K562 (cell line): ENCODE measurements at regions not wholly inside any gene's neighbourhood (a gene's known extent, or its start where the extent isn't known, plus 50 kb on each side); places are given as distances from the start of the nearest gene placed in this dataset.
A peak's percentile ranks its signal among the peaks of the same experiment; 100 is the strongest.

Experiments used
- ATF1 ChIP-seq, 2 experiments: fragments of 450-650 bp in 1 of 2; IDR thresholded peaks; 2 replicates each; pipeline ENCODE4 v1.6.1; 2016; ENCODE audit warnings: missing compliant biosample characterization in 1 of 2, missing genetic modification characterization in 1 of 2
- C11orf30 ChIP-seq: fragments of 450-650 bp; IDR thresholded peaks from 2 replicates; pipeline ENCODE4 v1.6.1; 2016; ENCODE audit warnings: low read depth, mild to moderate bottlenecking
- CBX1 ChIP-seq: sonication (generic); IDR thresholded peaks from 2 replicates; pipeline ENCODE4 v1.6.1; 2016; ENCODE audit warnings: antibody characterized with exemption, low read depth, mild to moderate bottlenecking
- CCNT2 ChIP-seq: IDR thresholded peaks from 2 replicates; pipeline ENCODE4 v1.6.1; 2011; ENCODE audit warnings: borderline replicate concordance, low read depth, mild to moderate bottlenecking, moderate library complexity, mixed read lengths, low read length; ENCODE audit not compliant: insufficient read length; ENCODE audit errors: extremely low read depth
- CREB1 ChIP-seq, 2 experiments: sonication (generic) in 1 of 2; formaldehyde crosslinking in 1 of 2; IDR thresholded peaks; 2 replicates each; pipeline versions ENCODE4 v1.6.1 to v1.8.0; 2012 to 2022; ENCODE audit warnings: inconsistent platforms in 1 of 2, mild to moderate bottlenecking in 1 of 2, missing genetic modification reagents in 1 of 2, moderate library complexity in 1 of 2
- EWSR1 ChIP-seq: fragments of 450-650 bp; IDR thresholded peaks from 2 replicates; pipeline ENCODE4 v1.6.1; 2018; ENCODE audit warnings: borderline replicate concordance, mild to moderate bottlenecking, low read depth, moderate library complexity; ENCODE audit not compliant: partially characterized antibody
- GABPB1 ChIP-seq: sonication (generic); formaldehyde crosslinking; IDR thresholded peaks from 2 replicates; pipeline ENCODE4 v1.8.0; 2022; ENCODE audit warnings: mild to moderate bottlenecking, missing genetic modification reagents
- KLF16 ChIP-seq: IDR thresholded peaks from 2 replicates; pipeline ENCODE4 v1.6.1; 2016; ENCODE audit warnings: antibody characterized with exemption
- L3MBTL2 ChIP-seq: fragments of 450-650 bp; IDR thresholded peaks from 2 replicates; pipeline ENCODE4 v1.6.1; 2016; ENCODE audit warnings: mild to moderate bottlenecking, moderate library complexity
- LCOR ChIP-seq: sonication (generic); formaldehyde crosslinking; IDR thresholded peaks from 2 replicates; pipeline ENCODE4 v1.8.0; 2022; ENCODE audit warnings: mild to moderate bottlenecking, missing genetic modification reagents
- NRF1 ChIP-seq, 2 experiments: fragments of 450-650 bp; IDR thresholded peaks in 1 of 2; conservative IDR thresholded peaks in 1 of 2; 2 replicates each; pipeline ENCODE4 v1.6.1; 2014; ENCODE audit warnings: mild to moderate bottlenecking in 2 of 2
- RBM25 ChIP-seq: fragments of 200-400 bp; formaldehyde crosslinking; IDR thresholded peaks from 2 replicates; pipeline ENCODE4 v1.6.1; 2018; ENCODE audit warnings: low read length, low read depth, moderate library complexity; ENCODE audit not compliant: severe bottlenecking
- SMARCC2 ChIP-seq: fragments of 450-650 bp; IDR thresholded peaks from 2 replicates; pipeline ENCODE4 v1.6.1; 2017; ENCODE audit warnings: antibody characterized with exemption, moderate library complexity, mild to moderate bottlenecking, low read depth
- SREBF2 ChIP-seq: sonication (generic); formaldehyde crosslinking; IDR thresholded peaks from 2 replicates; pipeline ENCODE4 v1.4.0; 2020; ENCODE audit warnings: mild to moderate bottlenecking, missing genetic modification reagents
- U2AF1 ChIP-seq: fragments of 200-400 bp; formaldehyde crosslinking; optimal IDR thresholded peaks from 2 replicates; pipeline ENCODE3; 2017; ENCODE audit warnings: mild to moderate bottlenecking, low read depth, low read length, moderate library complexity
- ZKSCAN1 ChIP-seq: fragments of 150-350 bp; IDR thresholded peaks from 2 replicates; pipeline ENCODE4 v1.6.1; 2016; ENCODE audit warnings: low read depth, low read length
- ZNF232 ChIP-seq: sonication (generic); formaldehyde crosslinking; IDR thresholded peaks from 2 replicates; pipeline ENCODE4 v1.8.0; 2022; ENCODE audit warnings: mild to moderate bottlenecking, missing genetic modification reagents
- ZNF507 ChIP-seq: conservative IDR thresholded peaks from 2 replicates; pipeline ENCODE4 v1.6.1; 2017; ENCODE audit warnings: missing genetic modification characterization, missing compliant biosample characterization
- ZNF583 ChIP-seq: fragments of 250-450 bp; sonication (Bioruptor Pico); IDR thresholded peaks from 2 replicates; pipeline ENCODE4 v1.4.0; 2020
- TF ChIP-seq, protein P1 (sequence below): fragments of 250-450 bp; sonication (Bioruptor Pico); IDR thresholded peaks from 2 replicates; pipeline ENCODE4 v1.4.0; 2020; ENCODE audit warnings: mild to moderate bottlenecking
- TF ChIP-seq, protein P2 (sequence below), 2 experiments: fragments of 450-650 bp in 1 of 2; sonication (generic) in 1 of 2; formaldehyde crosslinking in 1 of 2; IDR thresholded peaks in 1 of 2; conservative IDR thresholded peaks in 1 of 2; 2 replicates each; pipeline versions ENCODE4 v1.6.1 to v1.8.1; 2016 to 2023; ENCODE audit warnings: mild to moderate bottlenecking in 2 of 2, moderate library complexity in 2 of 2, inconsistent platforms in 1 of 2, missing genetic modification reagents in 1 of 2
- TF ChIP-seq, protein P3 (sequence below): fragments of 250-450 bp; sonication (Bioruptor Pico); IDR thresholded peaks from 2 replicates; pipeline ENCODE4 v1.8.0; 2021; ENCODE audit warnings: mild to moderate bottlenecking, moderate library complexity

DNA sequence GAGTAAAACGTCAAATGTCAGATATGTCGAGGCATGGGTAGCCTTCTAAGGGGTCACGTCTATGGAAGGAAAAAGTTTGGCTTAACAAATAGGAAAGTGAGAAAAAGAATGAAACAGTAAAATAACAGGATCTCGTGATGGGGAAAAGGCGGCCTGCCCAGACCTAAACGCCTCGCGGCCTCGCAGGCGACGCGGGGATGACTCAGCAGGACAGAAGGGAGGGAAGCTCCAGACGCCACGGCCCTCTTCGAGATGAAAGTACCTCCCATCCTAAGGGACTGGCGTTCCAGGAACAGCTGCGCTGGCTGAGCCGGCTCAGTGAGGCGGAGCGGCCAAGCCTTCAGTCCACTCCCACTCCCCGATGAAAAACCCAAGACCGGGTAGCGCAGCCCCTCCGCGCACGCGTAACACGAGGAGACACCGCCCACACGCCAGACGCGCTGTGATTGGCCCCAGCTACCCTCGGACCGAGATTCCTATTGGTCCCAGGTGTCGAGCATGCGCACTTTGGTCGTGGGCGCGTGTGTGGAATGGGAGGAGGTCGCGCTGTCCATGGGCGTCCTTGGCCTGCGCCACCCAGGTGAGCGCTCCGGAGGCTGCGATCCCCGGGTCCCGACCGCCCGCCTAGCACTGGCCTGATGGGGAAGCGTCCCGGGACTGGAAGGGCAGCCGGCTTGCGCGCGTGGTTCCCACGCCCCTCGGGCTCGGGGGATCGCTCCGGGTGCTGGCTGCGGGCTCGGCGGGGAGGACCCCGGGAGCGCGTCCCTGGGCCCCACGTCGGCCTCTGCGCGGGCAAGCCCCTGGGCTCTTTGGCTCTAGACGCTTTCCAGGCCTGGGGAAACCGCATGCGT, 588.5 kb downstream of the MTRR start (continued):
- TF ChIP-seq, protein P1, sequence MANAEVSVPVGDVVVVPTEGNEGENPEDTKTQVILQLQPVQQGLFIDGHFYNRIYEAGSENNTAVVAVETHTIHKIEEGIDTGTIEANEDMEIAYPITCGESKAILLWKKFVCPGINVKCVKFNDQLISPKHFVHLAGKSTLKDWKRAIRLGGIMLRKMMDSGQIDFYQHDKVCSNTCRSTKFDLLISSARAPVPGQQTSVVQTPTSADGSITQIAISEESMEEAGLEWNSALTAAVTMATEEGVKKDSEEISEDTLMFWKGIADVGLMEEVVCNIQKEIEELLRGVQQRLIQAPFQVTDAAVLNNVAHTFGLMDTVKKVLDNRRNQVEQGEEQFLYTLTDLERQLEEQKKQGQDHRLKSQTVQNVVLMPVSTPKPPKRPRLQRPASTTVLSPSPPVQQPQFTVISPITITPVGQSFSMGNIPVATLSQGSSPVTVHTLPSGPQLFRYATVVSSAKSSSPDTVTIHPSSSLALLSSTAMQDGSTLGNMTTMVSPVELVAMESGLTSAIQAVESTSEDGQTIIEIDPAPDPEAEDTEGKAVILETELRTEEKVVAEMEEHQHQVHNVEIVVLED (CRISPR knock-in tag), result peak; percentile 3; the same call in 1 of the 2 replicates
- TF ChIP-seq EWSR1 (no peak), NRF1 (conservative IDR thresholded peaks at IDR 0.05 in 1 of 2, IDR thresholded peaks at IDR 0.05 in 1 of 2) (peak; percentile 99), RBM25 (peak; percentile 67), C11orf30 (peak; percentile 96), LCOR (CRISPR knock-in tag) (peak; percentile 79), ZNF232 (CRISPR knock-in tag) (peak; percentile 88; the same call in 1 of the 2 replicates), ZKSCAN1 (0 out of 2 replicates have a peak, but pooled peaks have one; percentile 12), L3MBTL2 (peak; percentile 100), CCNT2 (peak; percentile 41), KLF16 (no peak), CBX1 (0 out of 2 replicates have a peak, but pooled peaks have one; percentile 27), ZNF507 (tag) (no peak), ATF1 (CRISPR knock-in tag; IDR thresholded peaks at IDR 0.05) (peak; percentile 62), ATF1 (tag; IDR thresholded peaks at IDR 0.05) (peak; percentile 72), ZNF583 (CRISPR knock-in tag) (peak; percentile 9; the same call in 1 of the 2 replicates), SREBF2 (CRISPR knock-in tag) (peak; percentile 82; the same call in 1 of the 2 replicates), CREB1 (IDR thresholded peaks at IDR 0.05) (peak; percentile 68), CREB1 (CRISPR knock-in tag; IDR thresholded peaks at IDR 0.05) (peak; percentile 46; the same call in 1 of the 2 replicates), SMARCC2 (peak; percentile 22; the same call in 1 of the 2 replicates), U2AF1 (peak; percentile 49), GABPB1 (peak; percentile 48; the same call in 1 of the 2 replicates)
- TF ChIP-seq, protein P2, sequence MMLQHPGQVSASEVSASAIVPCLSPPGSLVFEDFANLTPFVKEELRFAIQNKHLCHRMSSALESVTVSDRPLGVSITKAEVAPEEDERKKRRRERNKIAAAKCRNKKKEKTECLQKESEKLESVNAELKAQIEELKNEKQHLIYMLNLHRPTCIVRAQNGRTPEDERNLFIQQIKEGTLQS (IDR thresholded peaks at IDR 0.05), result peak; percentile 87
- TF ChIP-seq, protein P2 (CRISPR knock-in tag; conservative IDR thresholded peaks at IDR 0.05), result peak; percentile 19; the same call in 1 of the 2 replicates
- TF ChIP-seq, protein P3, sequence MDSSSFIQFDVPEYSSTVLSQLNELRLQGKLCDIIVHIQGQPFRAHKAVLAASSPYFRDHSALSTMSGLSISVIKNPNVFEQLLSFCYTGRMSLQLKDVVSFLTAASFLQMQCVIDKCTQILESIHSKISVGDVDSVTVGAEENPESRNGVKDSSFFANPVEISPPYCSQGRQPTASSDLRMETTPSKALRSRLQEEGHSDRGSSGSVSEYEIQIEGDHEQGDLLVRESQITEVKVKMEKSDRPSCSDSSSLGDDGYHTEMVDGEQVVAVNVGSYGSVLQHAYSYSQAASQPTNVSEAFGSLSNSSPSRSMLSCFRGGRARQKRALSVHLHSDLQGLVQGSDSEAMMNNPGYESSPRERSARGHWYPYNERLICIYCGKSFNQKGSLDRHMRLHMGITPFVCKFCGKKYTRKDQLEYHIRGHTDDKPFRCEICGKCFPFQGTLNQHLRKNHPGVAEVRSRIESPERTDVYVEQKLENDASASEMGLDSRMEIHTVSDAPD (CRISPR knock-in tag), result no peak
